IPS-20b (cell line): ENCODE measurements at regions not wholly inside any gene's neighbourhood (a gene's known extent, or its start where the extent isn't known, plus 50 kb on each side); places are given as distances from the start of the nearest gene placed in this dataset.

ENCODE experiments used
- H3K27ac ChIP-seq: one replicate; pipeline ENCODE4 v1.5.1; 2013; ENCODE audit warnings: low read length
- H3K27me3 ChIP-seq: 2 replicates; pipeline ENCODE4 v1.6.1; 2013; ENCODE audit warnings: mild to moderate bottlenecking, low read length, inconsistent platforms; ENCODE audit not compliant: insufficient read depth
- H3K36me3 ChIP-seq: 2 replicates; pipeline ENCODE4 v1.6.1; 2013; ENCODE audit warnings: low read depth, mild to moderate bottlenecking, inconsistent platforms, low read length, moderate library complexity; ENCODE audit not compliant: insufficient read depth
- H3K4me1 ChIP-seq: 2 replicates; pipeline ENCODE4 v1.6.1; 2013; ENCODE audit warnings: mild to moderate bottlenecking, control low read depth, inconsistent platforms, low read length, moderate library complexity; ENCODE audit not compliant: insufficient read depth
- H3K4me3 ChIP-seq: 2 replicates; pipeline ENCODE4 v1.5.1; 2013; ENCODE audit warnings: mild to moderate bottlenecking, low read length, inconsistent platforms
- H3K9ac ChIP-seq: 2 replicates; pipeline ENCODE4 v1.6.1; 2013; ENCODE audit warnings: low read depth, mild to moderate bottlenecking, inconsistent platforms, low read length, moderate library complexity
- H3K9me3 ChIP-seq: 2 replicates; pipeline ENCODE4 v1.6.1; 2013; ENCODE audit warnings: mild to moderate bottlenecking, low read depth, low read length, inconsistent platforms; ENCODE audit not compliant: insufficient read depth

- H3K4me3 ChIP-seq: peak overlapping the region; percentile 99
- no peaks in the 10 kb centered on the region for H3K9me3 ChIP-seq
- peaks cover 21% of the 10 kb centered on the region for H3K36me3 ChIP-seq
- peak overlapping the region; percentile 90 for H3K27ac ChIP-seq
- H3K27me3 ChIP-seq: no peaks in the 10 kb centered on the region
- peak overlapping the region; percentile 100; the same call in 1 of the 2 replicates for H3K9ac ChIP-seq
- peaks cover 39% of the 10 kb centered on the region for H3K4me1 ChIP-seq
Observed at GRCh38 chrX:134174859-134175258, 62.1 kb upstream of the CCDC160 start.

DNA sequence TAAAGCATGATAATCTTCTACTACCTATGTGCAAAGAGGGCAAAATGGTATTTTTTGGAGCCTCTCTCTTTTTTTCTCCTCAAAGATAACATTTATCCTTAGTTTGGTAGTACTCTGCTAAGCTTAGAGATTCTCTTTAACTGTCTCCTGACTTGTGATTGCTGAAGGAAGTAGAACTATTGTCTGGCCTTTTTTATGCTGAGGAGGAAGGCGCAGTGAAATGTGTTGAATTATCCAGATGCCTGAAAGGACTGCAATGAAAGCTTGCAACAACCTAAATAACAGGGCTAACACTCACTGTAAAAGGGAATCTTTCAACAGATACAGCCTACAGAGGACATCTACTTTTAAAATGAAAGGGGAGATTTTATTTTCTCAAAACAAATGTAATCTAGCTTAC lies 59.5 kb upstream of the CCDC160 start:
- H3K4me1 ChIP-seq: peaks cover 60% of the 10 kb centered on the region
- H3K9me3 ChIP-seq: no peaks in the 10 kb centered on the region
- peaks cover 7% of the 10 kb centered on the region; the same call in 1 of the 2 replicates for H3K27me3 ChIP-seq

GRCh38 chrX:134180601-134181274 lies 56.2 kb upstream of the CCDC160 start:
- Histone ChIP-seq H3K27me3 (peaks cover 9% of the 10 kb centered on the region; the same call in 1 of the 2 replicates), H3K4me3 (peak overlapping the region; percentile 20; the same call in 1 of the 2 replicates), H3K27ac (no peak overlapping the region), H3K4me1 (peaks cover 50% of the 10 kb centered on the region), H3K9ac (no peak overlapping the region), H3K36me3 (no peaks in the 10 kb centered on the region), H3K9me3 (no peaks in the 10 kb centered on the region)

More for the DNA sequence above, 59.5 kb upstream of the CCDC160 start:
- Histone ChIP-seq H3K27ac (no peak overlapping the region), H3K9ac (peak overlapping the region; percentile 62; the same call in 1 of the 2 replicates), H3K36me3 (peaks cover 4% of the 10 kb centered on the region; the same call in 1 of the 2 replicates), H3K4me3 (peak overlapping the region; percentile 18; the same call in 1 of the 2 replicates)

- H3K9me3 ChIP-seq: no peaks in the 10 kb centered on the region
- no peaks in the 10 kb centered on the region for H3K36me3 ChIP-seq
- peaks cover 45% of the 10 kb centered on the region for H3K4me1 ChIP-seq
- no peak overlapping the region for H3K9ac ChIP-seq
- peaks cover 9% of the 10 kb centered on the region; the same call in 1 of the 2 replicates for H3K27me3 ChIP-seq
- H3K4me3 ChIP-seq: peak overlapping the region; percentile 26; the same call in 1 of the 2 replicates
- H3K27ac ChIP-seq: no peak overlapping the region
Observed at GRCh38 chrX:134181275-134181660, 55.7 kb upstream of the CCDC160 start.

DNA sequence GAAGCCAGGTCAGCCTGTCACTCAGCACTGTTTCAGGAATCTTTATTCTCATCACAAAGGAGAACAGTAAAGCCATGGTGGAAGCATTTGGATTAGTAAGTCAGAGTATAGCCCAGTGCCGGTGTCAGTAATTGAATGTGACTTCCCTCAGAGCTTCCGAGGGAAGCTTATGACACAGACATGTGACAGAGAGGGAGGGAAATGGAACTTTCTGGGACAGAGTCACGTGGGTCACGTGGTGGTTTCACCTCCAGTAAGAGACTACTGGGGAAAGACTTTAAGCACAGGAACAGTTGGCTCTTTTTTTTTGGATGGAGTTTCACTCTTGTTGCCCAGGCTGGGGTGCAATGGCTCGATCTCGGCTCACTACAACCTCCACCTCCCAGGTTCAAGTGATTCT lies 53.3 kb upstream of the CCDC160 start:
- no peak overlapping the region for H3K4me3 ChIP-seq
- H3K9me3 ChIP-seq: no peaks in the 10 kb centered on the region
- H3K27me3 ChIP-seq: peaks cover 9% of the 10 kb centered on the region; the same call in 1 of the 2 replicates
- H3K9ac ChIP-seq: no peak overlapping the region
- H3K4me1 ChIP-seq: peaks cover 39% of the 10 kb centered on the region
- H3K27ac ChIP-seq: no peak overlapping the region
- no peaks in the 10 kb centered on the region for H3K36me3 ChIP-seq

- Histone ChIP-seq H3K4me3 (no peak overlapping the region), H3K9me3 (no peaks in the 10 kb centered on the region), H3K27ac (no peak overlapping the region), H3K4me1 (peaks cover 32% of the 10 kb centered on the region), H3K9ac (no peak overlapping the region), H3K27me3 (peaks cover 9% of the 10 kb centered on the region; the same call in 1 of the 2 replicates), H3K36me3 (no peaks in the 10 kb centered on the region)
Observed at GRCh38 chrX:134184936-134185335, 52.0 kb upstream of the CCDC160 start.

DNA sequence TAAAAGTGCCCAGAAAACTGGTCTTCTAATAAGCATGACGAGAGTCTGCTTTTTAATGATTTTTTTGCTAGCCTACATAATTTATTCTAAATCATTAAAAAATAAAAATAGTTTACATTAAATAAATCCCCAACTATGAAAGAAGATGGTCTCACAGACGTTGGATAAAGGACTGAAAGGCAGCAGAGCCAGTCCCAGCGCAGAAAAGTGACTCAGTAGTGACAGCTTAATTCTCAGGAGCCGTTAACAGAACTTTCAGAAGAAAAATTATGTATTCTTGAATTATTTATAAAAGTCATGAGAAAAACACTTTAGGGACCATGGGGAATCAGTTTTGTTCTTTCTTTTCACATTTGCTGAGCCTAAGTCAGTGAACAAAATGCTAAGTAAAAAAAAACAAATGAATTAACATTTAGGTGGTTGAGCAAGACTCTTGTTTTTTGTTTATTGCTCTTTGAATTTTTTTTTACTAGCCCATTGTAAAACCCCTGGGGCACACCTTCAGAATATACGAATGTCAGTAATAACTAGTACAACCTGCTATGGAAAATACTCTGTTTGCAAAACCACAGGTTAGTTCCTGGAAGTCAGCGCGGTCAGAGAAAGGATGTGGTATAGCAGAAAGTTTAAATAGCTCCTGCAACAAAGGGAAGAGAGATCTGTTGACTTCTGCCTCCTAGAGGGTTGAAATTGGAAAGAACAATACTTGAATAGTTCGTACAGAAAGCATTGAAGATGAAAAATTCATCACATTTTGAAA lies 50.4 kb upstream of the CCDC160 start:
- Histone ChIP-seq H3K4me1 (peaks cover 20% of the 10 kb centered on the region; the same call in 1 of the 2 replicates), H3K9me3 (no peaks in the 10 kb centered on the region), H3K27ac (no peak overlapping the region), H3K9ac (no peak overlapping the region), H3K36me3 (no peaks in the 10 kb centered on the region), H3K27me3 (peaks cover 9% of the 10 kb centered on the region; the same call in 1 of the 2 replicates), H3K4me3 (peak overlapping the region; percentile 33; the same call in 1 of the 2 replicates)
